ENCODE measurements at regions not wholly inside any gene's neighbourhood (a gene's known extent, or its start where the extent isn't known, plus 50 kb on each side); places are given as distances from the start of the nearest gene placed in this dataset.
"Not testable (repeated sequence)": the region's sequence is repeated elsewhere in the genome, so short reads cannot be mapped to it uniquely, and the experiment has no call there.

DNA sequence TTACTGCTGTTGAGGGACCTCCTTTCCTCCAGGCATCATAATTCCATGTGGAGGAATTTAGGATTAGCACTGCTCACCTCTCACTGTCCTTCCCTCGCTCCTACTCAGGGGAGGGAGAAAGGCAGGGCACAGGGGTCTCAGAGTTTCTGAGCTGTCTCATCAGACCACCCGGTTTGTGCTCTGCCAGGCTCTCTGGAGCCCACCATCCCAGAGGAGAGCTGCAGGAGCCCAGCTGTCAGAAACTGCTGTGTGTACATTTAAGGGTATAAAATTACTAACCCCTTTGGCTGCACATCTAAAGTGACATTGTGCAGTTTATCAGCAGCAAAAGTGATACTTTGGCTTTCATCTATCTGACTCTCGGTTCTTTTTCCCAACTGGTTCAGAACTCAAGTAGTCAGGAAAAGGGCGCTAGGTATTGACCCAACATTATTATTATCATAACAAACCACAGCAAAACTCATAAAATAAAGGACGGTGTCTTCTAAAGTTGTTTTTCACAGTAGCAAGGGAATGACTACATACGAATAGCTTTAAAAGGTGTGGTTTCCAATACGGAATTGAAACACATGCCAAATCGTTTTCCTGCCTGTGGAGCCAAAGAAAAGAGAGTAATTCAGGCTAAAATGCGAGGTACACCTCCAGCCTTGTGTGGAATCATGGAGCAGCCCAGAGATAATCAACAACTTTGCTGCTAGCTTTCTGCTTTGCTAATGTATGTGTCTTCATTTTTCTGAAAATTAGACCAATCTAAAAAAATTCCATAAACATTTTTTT, 348.1 kb downstream of the TMEM167A start:
- FAIRE-seq (no peak), DNase-seq (ENCODE audit: insufficient read length, low spot score) (no peak)
- TF ChIP-seq, protein P1, sequence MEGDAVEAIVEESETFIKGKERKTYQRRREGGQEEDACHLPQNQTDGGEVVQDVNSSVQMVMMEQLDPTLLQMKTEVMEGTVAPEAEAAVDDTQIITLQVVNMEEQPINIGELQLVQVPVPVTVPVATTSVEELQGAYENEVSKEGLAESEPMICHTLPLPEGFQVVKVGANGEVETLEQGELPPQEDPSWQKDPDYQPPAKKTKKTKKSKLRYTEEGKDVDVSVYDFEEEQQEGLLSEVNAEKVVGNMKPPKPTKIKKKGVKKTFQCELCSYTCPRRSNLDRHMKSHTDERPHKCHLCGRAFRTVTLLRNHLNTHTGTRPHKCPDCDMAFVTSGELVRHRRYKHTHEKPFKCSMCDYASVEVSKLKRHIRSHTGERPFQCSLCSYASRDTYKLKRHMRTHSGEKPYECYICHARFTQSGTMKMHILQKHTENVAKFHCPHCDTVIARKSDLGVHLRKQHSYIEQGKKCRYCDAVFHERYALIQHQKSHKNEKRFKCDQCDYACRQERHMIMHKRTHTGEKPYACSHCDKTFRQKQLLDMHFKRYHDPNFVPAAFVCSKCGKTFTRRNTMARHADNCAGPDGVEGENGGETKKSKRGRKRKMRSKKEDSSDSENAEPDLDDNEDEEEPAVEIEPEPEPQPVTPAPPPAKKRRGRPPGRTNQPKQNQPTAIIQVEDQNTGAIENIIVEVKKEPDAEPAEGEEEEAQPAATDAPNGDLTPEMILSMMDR (IDR thresholded peaks at IDR 0.05; ENCODE audit: insufficient read depth, missing control alignments): no peak

DNA sequence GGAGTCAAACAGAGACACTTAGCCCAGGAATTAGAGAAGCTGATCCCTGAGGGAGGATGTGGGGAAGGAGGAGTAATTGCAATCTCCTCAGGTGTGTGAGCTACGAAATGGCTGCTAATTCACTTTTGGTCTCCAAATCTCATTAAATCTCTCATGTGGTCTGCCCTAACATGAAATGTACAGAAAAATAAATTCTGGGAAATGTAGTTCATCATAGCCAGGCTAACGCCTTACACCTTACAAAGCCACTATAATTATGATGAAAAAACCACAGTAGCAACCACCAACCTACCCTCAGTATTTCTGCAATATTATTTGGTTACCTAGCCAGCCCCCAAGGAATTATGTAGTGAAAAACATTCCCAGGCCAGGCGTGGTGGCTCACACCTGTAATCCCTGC, 354.0 kb downstream of the TMEM167A start:
- TF ChIP-seq, protein P1 (IDR thresholded peaks at IDR 0.05; ENCODE audit: insufficient read depth, missing control alignments): no peak
- FAIRE-seq (no peak), DNase-seq (ENCODE audit: insufficient read length, low spot score) (no peak)

DNA sequence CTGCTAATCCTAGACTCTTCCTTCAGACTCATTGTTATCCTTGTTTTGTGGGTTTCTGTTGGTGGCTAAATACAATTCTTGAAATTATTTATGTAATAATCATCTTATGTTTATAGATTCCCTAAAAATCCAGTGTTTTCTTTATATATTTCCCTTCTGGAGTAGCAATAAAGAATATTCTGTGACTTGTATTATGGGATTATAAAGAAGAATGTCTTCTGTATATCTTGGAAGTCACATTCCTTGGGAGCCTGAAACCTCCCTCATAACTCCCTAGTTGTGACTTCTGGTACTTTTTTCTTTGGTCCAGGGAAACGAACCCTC, 356.1 kb downstream of the TMEM167A start:
- no peak for FAIRE-seq
- DNase-seq (ENCODE audit: insufficient read length, low spot score): no peak
- TF ChIP-seq, protein P1 (IDR thresholded peaks at IDR 0.05; ENCODE audit: insufficient read depth, missing control alignments): no peak

DNA sequence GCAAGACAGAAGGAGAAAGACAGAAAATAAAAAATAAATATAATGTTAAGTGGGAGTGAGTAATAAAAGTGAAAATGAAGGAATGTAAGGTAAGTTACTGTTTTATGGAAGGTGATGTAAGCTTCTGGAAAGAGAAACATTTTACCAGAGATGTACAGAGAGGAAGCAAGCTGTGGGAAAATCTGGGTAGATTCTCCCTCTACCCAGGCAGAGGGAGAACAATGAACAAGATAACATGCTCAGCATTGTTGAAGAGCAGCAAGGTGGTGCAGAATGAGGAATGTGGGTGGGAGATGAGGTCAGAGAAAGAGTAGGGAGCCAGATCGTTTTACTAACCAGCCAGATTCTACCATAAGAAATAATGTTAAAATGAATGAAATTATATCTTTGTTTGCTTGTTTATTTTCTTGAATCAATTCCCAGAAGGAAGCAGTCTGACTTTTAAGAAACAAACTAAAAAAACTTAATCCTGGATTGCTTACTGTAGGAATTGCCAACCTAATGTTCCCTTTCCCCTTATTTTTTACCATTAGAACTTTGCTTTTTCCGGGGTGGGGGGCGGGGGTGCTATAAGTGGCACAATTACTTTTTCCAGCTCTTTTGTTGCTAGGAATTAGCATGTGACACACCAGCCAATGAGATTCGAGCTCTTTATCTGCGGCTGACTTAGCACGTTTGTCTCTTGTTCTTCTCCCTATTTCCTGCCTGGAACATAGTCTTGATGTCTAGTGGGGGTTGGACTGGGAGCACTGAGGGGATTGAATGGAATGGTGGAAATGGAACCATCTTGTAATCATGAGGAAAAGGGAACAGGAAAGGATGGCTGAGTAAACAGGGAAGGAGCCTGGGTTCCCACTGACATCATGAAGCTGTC, 356.7 kb downstream of the TMEM167A start:
- FAIRE-seq (no peak), DNase-seq (ENCODE audit: insufficient read length, low spot score) (no peak)
- TF ChIP-seq, protein P1 (IDR thresholded peaks at IDR 0.05; ENCODE audit: insufficient read depth, missing control alignments): no peak

DNA sequence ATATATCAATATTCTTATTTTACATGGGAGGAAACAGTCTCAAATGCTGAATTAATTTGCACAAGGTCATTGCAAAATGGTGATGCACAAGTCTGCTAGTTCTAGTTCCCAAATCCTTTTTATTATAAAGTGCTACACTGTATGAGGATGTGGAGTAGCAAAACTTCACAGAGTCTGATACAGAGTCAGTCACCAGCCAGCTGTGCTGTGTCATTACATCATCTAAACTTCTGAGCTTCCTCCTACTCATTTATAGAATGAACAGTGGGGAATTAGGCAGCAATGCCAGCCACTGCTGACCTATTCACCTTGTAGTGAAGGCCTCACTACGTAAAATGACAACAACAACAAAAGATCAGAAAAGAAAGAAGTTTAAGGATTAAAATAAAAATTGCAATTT, 357.8 kb downstream of the TMEM167A start:
- FAIRE-seq (no peak), DNase-seq (ENCODE audit: insufficient read length, low spot score) (no peak)
- TF ChIP-seq, protein P1 (IDR thresholded peaks at IDR 0.05; ENCODE audit: insufficient read depth, missing control alignments): no peak

DNA sequence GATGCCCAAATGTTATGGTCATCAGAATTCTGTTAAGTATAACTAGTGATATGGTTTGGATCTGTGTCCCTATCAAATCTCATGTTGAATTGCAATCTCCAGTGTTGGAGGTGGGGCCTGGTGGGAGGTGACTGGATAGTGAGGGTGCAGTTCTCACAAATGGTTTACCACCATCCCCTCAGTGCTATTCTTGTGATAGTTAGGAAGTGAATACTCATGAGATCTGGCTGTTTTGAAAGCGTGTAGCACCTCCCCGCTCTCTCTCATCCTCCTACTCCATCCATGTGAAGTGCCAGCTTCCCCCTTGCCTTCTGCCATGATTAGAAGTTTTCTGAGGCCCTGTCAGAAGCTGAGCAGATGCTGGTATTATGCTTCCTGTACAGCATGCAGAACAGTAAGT, 359.5 kb downstream of the TMEM167A start:
- TF ChIP-seq, protein P1 (IDR thresholded peaks at IDR 0.05; ENCODE audit: insufficient read depth, missing control alignments): no peak
- DNase-seq (ENCODE audit: insufficient read length, low spot score) (no peak), FAIRE-seq (no peak)

DNA sequence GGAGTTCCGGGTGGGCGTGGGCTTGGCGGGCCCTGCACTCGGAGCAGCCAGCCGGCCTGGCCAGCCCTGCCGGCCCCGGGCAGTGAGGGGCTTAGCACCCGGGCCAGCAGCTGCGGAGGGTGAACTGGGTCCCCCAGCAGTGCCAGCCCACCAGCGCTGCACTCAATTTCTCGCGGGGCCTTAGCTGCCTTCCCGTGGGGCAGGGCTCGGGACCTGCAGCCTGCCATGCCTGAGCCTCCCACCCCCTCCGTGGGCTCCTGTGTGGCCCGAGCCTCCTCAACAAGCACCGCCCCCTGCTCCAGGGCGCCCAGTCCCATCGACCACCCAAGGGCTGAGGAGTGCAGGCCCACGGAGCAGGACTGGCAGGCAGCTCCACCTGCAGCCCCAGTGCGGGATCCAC, 362.5 kb downstream of the TMEM167A start:
- not testable (repeated sequence) for DNase-seq (ENCODE audit: insufficient read length, low spot score); FAIRE-seq
